Kasumi-1 (cell line): ENCODE measurements at regions not wholly inside any gene's neighbourhood (a gene's known extent, or its start where the extent isn't known, plus 50 kb on each side); places are given as distances from the start of the nearest gene placed in this dataset.
"Not testable (repeated sequence)": the region's sequence is repeated elsewhere in the genome, so short reads cannot be mapped to it uniquely, and the experiment has no call there.

Experiments
- DNase-seq, 2 experiments: peaks; one replicate each; lab custom pipeline; 2025; lab: John Stamatoyannopoulos, UW

DNA sequence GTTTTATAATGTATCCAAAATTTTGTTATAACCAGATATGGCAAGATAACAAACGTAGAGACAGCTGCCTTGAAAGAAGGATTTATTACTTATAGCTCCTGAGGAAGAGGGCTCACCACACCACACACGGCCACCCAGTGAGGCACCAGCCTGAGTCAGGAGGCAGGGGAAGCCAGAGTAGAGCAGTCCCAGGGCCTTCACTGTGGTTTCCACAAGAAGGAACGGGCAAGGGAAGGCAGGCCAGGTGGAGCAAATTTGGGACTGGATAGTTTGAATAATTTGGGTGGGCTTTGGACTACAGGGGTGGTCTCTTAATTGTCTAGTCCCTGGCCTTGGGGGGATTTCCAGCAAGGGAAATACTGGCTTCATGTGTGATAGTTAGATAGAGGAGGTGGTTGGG lies 72.5 kb downstream of the RRAGC start:
- DNase-seq, result no peak

DNA sequence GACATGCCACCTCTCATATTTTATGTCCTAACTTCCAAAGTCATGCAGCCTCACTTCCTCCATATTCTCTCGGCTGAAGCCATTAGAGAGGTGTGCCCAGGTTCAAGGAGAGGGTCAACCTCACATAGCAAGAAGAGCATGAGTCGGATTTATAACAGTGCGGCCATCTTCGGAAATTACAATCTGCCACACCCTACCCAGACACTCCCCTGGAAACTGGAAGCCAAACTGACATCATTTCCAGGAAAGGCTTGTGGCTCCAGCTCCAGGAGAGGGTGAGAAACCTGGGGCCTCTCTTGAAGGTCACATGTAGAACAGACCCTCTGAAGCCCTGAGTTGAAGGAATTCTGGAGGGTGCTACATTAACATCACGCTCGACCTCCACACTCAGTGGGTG lies 73.5 kb downstream of the RRAGC start:
- DNase-seq, result no peak

DNA sequence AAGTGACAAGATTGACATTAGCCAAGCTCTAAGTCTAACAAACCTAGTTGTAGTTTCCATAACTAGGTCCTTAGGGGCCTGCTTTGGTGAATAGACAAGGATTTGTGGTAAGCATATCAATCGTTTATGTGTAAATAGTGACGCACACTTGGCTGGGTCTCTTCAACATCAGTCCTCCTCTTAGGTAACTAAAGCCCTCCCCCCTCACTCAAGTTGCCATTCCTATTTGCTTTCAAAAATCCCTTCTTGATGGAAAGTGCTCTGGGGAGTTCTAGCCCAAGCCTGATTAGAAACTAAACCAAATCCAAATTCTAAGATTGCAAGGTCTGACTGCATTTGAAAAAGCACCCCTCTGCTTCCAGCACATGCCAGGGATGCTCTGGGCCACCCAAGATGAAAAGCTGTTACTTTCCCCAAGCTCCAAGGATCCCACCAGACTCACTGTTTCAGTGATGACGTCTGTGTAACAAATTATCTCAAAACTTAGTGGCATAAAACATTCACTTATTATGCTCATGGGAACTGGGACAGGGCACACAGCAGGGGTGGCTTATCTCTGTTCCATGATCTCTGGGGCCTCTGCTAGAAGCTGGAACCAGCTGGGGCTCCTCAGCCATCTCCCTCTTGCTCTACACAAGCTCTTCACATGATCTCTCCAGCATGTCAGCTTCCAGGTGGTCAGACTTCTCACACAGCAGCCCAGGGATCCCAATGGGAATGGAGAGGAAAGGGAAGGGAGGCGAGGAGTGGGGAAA lies 74.1 kb downstream of the RRAGC start:
- DNase-seq, result no peak

DNA sequence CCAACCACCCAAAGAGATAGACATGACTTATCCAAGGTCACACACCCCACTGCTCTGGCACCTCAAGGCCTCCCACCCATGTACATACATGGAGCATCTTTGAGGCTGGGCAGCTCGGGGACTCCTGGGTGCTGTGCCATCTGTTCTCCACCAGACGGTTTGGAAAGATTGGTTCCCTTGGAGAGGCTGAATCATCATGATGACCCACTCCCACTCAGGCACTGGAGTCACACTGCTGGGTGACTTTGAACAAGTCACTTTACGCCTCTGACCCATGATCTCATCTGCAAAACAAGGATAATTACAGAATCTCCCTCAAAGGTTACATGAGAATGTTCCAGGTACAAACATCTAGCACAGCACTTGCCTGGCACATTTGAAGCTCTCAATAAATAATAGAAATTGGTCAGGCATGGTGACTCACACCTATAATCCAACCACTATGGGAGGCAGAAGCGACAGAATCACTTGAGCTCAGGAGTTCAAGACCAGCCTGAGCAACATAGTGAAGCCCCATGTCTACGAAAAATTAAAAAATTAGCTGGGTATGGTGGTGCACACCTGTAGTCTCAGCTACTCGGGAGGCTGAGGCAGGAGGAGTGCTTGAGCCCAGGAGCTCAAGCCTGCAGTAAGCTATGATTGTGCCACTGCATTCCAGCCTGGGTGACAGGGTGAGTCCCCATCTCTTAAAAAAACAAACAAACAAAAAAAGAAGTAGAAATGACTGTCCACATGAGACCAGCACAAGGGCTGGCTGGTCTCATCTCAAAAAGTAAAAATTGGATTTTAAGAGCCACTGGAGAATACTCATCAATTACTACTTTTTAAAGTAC lies 74.9 kb downstream of the RRAGC start:
- DNase-seq, result no peak

DNA sequence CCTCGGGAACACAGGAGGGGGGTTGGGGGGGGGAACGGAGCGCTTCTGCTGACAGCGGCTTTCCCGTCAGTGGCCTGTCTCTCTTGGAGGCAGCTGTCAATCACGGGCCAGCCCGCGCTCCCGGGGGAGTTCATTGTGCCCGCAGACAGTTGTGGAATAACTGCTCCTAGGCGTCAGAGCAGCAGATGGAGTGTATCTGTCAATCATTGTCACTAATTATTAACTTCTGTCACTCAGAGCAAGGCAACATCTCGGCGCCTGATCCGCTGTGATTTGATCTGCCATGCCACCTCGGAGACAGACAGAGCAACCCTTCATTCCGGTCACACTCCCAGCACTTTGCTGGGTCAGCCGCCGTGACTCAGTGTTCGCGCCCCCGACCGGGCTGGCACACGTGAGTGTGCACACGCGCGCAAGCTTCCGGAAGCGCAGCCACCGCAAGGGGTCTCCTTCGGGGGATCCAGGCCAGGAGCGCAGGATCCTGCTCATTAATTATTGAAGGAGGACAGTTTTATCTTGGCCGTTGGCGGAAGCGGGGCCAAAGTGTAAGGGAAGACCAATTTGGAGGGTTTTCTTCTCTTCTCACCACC lies 75.8 kb downstream of the RRAGC start:
- no peak for DNase-seq

DNA sequence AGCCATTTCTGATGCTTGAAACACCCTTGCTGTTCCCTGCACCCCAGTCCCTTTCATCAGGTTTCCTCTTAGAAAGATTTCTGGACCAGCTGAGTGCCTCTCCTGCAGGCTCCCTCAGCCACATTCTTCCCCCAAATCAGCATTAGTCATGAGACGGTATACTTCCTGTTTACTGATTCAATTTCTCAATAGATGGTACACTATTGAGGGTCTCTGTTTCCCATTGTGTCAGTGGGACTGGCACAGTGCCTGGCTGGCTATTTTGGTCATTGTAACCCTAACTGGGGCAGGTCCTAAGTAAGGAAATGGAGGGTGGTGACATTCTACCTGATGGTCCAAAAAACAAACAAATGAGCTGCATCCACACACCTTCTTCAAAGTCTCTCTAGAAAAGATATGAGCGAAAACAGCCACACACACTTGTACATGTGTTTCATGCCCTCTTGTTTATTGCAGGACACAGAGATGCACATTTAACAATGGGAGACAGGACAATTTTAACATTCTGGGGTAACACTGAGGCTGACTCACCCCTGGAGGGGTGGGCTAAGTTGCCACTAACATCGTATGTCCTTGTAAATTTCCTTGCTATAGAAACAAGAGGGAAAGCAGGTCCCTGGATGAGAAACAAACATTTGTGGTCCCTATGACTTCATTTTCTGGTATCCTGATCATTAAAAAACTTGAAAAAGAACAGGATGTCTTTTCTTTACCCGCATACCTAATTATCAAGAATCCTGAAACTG lies 77.5 kb downstream of the RRAGC start:
- DNase-seq, result no peak

DNA sequence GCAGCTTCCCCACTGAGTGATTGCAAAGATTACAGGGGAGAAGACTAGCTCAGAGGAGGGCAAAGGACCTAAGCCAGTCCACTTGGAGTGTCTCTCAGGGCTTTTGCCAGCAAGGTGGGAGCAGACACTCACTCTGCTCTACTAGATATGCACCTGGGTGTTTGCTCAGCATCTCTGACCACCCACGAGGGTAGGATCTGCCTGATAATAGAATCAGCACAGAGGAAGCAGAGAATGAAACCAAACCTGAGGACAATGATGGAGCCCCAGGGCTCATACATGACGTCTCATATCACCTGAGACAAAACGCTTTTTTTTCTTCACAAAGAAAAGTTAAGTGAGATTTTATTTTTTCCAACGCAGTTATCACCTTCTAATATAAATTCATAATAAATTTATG lies 79.4 kb downstream of the RRAGC start:
- no peak for DNase-seq

DNA sequence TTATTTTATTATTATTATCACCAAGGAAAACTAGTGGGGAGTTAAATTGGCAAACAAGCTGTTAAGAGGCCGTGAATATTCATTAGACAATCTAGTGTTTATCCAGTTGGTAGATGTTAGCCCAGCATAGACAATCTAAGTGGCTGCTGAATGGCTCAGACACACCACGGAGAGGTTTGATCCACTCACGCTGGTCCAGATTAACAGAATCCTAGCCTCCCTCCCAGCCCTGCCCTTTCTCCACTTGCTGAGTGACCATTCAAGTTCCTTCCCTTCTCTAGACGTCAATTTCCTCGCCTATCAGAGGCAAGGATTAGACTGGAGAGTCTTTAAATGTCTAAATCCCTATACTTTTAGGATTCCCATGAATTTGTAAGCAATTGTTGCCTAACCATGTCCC lies 80.1 kb downstream of the RRAGC start:
- no peak for DNase-seq

DNA sequence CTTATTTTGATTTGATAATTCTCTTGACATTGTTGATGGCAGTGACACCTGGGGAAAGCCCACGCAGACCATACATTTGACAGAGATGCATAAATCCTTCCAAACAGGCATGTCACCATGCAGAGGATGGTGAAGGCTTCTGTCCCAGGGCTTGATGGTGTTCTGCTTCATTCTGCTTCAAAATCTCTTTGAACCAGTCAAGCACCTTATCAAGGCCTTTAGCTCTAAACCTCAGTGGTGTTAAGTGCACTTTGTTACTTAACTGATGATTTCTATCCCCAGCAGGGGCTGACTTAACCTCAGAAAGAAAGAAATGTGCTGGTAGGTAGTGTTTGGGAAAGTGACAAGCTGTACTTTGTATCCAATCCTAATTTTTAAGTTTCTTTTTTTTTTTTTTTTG lies 81.1 kb downstream of the RRAGC start:
- DNase-seq, result no peak

DNA sequence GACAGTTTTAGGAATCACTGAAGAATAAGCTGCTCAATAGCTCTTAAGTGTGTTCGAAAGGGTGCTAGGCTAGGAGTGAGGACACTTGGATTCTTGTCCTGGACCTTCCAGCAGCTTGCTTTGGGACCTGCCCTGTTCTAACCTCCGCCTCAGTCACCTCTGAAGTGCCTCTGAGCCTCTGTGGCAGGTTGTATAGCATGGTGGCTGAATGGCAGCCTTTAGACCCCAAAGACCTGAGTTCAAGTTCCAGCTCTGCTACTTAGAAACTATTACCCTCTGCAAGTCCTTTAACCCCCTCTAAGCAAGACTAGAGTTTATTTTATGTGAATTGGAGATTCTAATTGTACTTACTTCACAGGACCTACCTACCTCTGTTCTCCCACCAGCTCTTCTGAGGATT lies 81.5 kb downstream of the RRAGC start:
- no peak for DNase-seq

DNA sequence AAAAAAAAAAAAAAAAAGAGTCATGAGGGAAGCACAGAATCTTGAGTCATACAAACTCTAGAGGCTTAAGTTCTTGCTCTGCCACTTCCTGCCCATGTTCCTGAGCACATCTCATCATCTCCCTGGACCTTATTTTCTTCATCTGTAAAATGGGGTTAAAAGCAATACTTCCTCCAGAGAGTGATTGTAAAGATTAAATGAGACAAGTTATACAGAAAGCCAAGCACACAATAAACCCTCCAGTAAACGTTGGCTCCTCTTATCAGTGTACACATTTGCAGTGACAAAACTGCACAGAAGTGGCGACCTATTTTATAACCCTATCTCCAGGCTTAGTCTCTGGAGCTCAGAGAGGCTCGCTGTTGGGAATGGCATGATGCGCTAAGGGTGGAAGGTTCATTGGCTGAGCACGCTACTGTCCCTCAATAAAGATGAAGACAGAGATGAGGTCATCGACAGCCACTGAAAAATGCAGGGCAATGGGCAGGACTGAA lies 82.1 kb downstream of the RRAGC start:
- DNase-seq, result no peak

DNA sequence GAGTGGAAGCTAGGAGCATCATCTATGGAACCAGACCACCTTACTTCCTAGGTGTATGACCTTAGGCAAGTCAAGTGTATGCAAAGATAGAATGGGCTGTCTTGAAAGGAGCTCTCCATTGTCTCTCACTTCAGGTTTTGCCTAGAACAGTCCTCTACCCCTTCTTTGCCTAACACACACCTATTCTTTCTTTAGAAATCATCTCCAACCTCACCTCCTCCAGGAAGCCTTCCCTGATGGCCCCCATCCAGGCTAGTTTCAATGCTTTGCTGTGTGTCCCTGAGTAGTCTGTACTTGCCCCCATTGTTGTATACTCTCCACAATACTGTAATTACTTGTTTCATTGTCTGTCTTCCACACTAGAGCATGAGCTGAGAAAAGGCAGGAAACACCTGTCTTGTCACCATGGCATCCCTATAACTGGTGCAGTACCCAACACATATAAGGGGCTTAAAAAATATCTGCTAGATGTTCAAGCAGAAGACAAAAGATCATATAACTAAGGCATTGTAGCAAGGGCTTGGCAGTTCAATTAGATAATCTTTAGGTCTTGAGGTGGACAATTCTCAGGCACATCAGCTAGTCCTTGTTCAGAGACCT lies 83.0 kb downstream of the RRAGC start:
- DNase-seq, result no peak

DNA sequence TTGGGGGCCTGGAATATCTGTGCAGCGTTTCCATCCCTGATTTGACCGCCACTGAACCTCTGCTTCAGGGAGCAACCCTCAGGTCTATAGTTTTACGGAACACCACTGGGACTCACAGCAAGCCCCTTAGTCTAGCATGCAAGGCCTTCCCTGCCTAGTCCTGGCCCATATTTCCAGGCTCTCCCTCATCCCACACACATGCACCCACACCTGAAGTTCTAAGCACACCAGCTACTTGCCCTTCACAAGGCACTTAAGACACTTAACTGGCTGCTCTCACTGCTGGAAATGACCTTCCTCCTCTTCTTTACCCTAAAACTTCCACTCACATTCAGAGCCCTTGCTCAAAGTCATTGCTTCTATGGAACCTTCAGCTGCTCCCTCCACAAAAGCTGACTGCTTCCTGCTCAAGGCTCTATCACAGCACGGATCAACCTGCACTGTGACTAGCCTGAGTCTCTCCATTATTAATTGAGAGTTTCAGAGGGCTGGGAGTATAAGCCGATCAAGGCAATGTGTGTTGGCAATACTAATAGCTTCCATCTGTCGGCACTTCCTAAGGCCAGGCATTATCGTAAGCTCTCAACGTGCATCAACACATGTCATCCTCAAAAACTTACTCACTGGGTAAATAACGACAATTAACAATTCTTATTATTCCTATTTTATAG lies 84.3 kb downstream of the RRAGC start:
- no peak for DNase-seq

DNA sequence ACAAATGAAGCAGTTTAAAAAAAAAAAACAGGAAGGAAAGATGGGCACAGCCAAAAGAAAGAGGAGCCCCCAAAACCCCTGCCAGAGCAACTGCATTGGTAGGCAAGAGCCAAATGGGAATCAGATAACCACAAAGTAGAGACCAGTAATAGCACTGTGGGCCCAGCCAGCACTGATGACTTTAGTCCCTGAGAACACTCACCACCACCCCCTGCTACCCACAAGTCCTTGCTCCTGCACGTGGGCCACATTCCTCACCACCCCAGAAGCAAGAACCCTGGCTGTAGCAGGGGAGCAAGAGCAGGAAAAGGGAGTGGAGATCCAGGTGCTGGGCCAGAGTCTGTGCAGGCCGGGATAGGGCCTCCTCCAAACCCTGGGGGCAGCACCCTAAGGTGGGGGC lies 86.1 kb downstream of the RRAGC start:
- no peak for DNase-seq

DNA sequence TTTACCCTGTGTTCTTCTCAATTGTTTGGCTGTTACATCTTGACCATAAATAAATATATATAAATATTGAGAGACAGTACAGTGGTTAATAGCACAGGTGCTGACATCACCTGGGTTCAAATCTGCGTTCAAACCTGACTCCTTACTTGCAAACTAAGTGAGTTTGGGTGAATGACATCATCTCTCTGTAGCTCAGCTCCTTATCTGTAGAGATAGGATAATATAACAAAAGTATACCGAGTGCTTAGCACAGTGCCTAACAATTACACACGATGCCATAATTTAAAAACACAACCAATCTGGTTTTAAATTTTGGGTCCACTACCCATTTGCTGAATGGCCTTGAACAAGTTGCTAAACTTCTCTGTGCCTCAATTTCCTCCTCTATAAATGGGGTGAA lies 86.6 kb downstream of the RRAGC start:
- no peak for DNase-seq

DNA sequence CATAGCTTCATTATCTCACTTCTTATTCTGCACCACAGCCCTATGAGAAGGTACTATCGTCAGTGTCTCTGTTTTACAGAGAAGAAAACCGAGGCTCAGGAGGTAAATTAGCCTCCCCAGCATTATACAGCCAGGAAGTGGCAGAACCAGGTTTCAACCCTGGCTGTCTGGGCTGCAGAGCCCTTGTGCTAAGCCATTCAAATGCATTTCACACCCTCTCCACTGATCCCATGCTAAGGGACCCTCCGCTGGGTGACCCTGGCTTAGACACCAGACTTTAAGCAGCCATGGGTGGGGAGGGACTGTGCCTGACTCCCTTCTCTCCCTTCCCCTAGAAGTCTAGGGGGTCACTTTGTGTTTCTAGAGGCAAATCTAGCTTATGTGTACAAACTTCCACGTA lies 87.5 kb downstream of the RRAGC start:
- no peak for DNase-seq

DNA sequence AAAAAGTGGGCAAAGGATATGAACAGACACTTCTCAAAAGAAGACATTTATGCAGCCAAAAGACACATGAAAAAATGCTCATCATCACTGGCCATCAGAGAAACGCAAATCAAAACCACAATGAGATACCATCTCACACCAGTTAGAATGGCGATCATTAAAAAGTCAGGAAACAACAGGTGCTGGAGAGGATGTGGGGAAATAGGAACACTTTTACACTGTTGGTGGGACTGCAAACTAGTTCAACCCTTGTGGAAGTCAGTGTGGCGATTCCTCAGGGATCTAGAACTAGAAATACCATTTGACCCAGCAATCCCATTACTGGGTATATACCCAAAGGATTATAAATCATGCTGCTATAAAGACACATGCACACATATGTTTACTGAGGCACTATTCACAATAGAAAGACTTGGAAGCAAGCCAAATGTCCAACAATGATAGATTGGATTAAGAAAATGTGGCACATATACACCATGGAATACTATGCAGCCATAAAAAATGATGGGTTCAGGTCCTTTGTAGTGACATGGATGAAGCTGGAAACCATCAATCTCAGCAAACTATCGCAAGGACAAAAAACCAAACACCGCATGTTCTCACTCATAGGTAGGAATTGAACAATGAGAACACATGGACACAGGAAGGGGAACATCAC lies 88.9 kb downstream of the RRAGC start:
- DNase-seq, result not testable (repeated sequence)

DNA sequence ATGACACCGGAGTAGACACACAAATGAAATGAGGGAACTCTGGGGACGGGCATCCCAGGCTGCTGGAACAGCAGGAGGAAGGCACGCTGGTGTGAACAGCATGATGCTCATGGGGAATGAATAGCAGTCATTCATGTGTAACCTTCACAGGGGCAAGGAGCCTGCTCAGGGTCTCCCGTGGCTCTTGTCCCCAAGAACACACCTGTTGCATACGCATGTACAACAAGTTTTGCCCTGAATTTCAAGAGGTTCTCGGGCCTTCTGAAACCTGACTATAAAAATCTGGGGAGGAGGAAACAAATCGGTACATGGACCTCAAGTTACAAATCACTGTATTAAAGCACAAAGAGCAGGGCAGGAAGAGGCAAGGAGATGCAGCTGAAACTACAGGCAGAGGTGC lies 93.4 kb downstream of the RRAGC start:
- no peak for DNase-seq

DNA sequence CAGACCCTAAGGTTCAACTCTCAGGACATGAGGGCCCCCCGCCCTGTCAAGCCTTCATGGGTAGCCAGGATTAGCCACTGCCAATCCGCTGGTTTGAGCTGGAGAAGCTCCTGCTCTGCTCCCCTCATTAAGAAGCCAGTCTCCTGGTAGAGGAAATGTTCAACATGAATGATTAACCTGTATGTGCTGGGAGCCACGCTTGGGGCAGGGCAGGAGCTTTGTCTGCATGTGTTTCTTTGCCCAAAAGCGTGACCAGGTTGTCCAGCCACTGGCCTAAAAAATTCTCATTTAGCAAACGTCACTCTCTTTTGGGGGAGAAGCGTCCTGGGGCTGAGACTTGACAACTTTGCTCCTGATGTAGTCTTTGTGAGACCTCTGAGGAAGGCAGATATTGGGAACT lies 96.5 kb downstream of the RRAGC start:
- no peak for DNase-seq

DNA sequence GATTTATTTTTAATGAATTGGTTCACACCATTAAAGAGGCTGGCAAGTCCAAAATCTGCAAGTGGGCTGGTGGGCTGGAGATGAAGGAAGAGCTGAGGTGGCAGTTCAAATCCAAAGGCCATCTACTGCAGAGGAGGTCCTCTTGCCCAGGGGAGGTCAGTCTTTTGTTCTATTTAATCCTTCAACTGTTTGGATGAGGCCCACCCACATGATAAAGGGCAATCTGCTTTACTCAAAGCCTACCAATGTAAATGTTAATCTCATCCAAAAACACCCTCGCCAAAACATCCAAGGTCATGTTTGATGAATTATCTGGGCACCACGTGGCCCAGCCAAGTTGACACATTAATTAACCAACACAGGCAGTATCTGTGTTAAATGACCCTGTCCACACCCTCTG lies 99.0 kb downstream of the RRAGC start:
- DNase-seq, result no peak

DNA sequence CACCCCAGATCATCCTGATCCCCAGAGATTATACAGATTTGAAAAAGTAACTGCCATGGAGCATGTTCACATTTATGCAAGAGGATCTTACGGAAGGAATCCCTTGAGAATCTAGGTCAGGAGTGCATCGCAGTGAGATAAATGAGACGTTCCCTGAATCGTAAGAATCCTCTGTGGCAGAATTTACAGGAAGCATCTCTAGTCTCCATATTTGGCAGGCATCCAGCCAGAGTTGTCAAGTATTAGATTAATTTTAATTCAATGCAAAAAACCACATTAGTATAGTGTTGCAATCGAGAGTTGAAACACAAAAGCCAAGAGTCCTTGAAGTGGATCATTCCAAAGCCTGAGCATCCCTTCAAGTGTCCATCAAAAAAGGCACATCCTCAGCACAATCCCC lies 100.8 kb downstream of the RRAGC start:
- no peak for DNase-seq
